LHCN-M2 (cell line): ENCODE measurements at regions not wholly inside any gene's neighbourhood (a gene's known extent, or its start where the extent isn't known, plus 50 kb on each side); places are given as distances from the start of the nearest gene placed in this dataset.
"Not testable (repeated sequence)": the region's sequence is repeated elsewhere in the genome, so short reads cannot be mapped to it uniquely, and the experiment has no call there.

Experiments
- DNase-seq: peaks from one replicate; pipeline ENCODE4 v3.0.0-alpha.2; 2012; ENCODE audit warnings: low read depth

DNA sequence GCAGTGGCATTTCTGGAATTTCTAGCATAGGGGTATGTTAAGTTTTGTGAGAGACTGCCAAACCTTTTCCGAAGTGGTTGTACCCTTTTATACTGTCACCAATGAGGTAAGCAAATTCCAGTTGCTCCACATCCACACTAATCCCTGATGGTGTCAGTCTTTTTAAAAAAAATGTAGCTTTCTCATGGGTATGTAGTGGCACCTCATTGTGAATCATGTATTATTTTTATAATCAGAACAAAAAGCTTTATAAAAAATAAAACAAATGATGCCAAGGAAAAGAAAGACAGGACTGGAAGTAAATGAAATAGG is 93.4 kb upstream of the CLINT1 start:
- no peak for DNase-seq

DNA sequence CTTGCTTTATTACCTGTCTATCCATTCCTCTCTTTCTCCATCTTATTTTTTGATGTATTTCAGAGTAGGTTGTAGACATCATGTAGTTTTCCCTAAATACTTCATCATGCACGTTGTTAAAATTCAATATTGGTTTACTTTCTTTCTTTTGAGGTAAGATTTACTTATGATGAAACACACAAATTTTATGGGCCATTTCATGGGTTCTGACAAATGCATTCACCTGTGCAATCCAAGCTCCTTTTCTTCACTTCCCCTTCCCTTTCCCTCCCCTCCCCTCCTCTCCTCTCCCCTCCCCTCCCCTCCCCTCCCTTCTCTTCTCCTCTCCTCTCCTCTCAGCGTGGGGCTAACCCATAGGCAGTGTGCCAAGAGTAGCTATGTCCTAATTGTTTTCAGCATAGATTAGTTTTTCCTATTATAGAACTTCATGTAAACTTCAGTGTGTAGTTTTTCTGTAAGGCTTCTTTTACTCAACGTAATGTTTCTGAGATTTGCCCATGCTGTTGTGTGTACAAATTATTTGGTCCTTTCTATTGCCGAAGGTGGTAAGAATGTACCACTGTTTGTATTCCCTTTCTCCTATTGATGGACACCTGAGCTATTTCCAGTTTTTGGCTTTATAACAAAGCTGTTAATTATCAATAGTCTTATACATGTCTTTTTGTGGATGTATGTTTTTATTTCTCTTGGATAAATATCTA is 92.9 kb upstream of the CLINT1 start:
- no peak for DNase-seq

DNA sequence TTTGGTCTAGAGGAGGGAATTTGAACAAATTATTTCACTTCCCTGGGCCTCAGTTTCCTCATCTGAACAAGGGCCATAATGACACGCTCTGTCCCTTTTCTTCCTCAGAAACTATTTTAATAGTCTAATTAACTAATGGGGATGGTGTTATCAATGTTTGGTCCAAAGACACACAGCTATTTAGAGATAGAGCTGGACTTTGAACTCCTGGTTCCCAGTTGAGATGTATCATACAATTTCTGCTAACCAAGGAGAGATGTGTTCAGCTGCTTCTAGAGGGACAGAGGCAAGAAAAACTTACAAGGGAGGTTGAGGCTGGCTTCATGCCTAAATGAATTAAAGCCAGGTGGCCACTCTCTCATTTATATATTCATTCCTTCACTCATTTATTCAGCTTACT is 90.6 kb upstream of the CLINT1 start:
- no peak for DNase-seq

DNA sequence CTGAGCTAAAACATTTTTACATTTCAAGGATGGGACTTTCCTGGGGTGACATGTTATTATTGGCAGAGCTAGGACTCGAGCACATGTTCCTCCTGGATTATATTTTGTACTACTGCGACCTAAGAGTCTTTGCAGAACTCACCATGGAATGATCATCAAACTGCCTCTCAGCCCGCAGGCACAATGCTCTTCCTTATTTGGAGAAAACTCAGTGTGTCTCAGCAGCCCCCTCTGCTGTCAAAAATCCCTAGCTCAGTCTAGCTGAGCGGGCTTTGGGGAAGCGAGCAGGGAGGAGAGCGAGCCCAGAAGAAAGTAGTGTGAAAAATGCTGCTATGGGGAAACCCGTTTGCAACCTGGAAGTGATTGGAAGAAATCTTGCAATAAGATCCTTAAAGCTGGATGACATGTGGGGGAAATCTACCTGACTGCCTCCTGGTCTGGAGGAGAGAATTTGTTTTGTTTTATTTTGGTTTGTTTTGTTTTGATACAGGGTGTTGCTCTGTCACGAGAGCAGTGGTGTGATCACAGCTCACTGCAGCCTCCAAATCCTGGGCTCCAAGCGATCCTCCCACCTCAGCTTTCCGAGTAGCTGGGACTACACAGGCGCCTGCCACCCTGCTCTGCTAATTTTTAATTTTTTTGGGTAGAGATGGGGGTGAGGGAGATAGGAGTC is 89.9 kb upstream of the CLINT1 start:
- peak; percentile 89 for DNase-seq

DNA sequence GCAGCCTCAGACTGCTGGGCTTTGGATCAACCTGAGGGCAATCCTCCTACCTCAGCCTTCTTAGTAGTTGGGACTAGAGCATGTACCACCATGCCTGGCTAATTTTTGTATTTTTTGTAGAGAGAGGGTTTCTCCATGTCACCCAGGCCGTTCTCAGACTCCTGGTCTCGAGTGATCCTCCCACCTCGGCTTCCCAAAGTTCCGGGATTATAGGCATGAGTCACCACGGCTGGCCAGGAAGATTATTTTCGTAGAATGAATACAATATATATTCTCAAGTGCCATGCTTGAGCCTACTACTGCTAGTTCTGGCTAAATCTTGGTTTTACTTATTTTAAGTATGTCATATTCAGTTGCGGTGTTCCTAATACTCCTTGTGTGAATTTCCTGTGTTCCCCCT is 88.2 kb upstream of the CLINT1 start:
- no peak for DNase-seq

DNA sequence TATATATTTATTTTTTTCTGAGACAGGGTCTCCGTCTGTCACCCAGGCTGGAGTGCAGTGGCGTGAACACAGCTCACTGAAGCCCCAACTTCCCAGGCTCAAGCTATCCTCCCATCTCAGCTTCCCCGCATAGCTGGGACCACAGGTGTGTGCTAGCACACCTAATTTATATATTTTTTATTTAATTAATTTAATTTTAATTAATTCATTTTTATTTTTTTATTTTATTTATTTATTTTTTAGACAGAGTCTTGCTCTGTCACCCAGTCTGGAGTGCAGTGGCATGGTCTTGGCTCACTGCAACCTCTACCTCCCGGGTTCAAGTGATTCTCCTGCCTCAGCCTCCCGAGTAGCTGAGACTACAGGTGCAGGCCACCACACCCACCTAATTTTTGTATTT is 86.9 kb upstream of the CLINT1 start:
- not testable (repeated sequence) for DNase-seq

DNA sequence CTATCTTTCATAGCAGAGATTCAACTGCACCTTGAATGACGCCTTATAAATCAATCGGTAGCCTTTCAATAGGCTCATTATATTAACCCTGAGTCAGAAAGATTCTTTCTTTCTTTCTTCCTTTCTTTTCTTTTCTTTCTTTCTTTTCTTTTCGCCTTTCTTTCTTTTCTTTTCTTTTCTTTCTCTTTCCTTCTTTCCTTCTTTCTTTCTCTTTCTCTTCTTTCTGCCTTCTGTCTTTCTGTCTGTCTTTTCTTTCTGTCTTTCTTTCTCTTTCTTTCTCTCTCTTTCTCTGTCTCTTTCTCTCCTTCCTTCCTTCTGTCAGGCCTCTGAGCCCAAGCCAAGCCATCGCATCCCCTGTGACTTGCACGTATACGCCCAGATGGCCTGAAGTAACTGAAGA is 86.0 kb upstream of the CLINT1 start:
- no peak for DNase-seq

DNA sequence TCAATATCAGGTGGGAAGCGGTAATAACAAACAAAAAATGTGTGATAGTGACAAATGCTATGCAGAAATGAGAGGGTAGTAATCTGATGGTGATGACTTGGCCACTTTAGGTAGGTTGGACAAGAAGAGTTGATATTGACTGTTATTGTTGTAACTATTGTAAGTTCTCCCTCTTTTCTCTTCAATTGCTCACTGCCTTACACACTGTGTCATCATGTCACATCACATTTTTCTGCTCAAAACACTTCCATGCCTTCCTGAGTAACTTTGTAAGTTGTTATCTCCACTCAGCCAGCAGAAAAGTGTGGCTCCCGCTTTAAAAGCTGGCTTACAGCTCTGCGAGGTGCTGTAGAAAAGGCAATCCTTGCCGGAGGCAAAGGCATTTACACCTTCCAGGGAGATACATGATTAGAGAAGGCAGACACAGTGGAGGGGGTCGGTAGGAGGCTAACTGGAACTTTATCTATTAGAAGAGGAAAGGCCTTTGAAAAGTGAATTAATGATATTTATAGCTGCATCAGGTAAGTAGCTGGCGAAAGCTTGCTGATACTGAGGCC is 85.2 kb upstream of the CLINT1 start:
- no peak for DNase-seq

DNA sequence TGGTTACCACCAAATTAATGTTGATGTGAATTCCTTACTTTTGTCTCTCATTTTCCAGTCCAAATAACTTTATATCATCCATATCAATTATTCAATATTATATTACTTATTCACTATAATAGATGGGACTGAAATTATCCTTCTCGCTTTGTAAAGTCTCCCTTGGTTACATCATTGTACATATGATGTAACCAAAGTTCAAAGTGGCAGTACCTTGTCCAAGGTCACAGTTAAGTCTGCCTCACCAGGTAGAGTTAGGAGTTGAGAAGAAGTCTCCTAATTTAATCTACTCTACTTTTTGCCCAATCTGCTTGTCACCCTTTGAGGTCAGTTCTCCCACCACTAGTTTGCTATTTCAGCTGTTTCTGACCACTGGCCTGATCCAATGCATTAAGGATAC is 83.7 kb upstream of the CLINT1 start:
- DNase-seq = peak; percentile 47

DNA sequence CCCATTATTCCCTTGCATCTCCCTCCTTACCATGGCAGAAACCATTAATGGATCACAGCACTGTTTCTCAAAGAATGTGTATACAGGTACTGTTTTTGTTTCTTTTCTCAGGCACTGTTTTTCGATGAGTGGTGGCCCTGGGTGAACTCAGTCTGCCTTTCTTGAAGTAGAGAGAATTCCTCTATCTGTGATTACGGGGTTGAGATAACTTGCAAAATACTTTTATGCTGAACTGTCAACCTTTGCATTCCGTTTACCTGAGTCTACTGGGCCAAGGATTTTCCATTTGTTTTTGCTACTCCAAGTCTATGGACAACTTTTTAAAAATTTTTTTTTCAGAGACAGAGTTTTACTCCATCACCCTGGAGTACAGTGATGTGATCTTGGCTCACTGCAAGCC is 82.7 kb upstream of the CLINT1 start:
- no peak for DNase-seq

DNA sequence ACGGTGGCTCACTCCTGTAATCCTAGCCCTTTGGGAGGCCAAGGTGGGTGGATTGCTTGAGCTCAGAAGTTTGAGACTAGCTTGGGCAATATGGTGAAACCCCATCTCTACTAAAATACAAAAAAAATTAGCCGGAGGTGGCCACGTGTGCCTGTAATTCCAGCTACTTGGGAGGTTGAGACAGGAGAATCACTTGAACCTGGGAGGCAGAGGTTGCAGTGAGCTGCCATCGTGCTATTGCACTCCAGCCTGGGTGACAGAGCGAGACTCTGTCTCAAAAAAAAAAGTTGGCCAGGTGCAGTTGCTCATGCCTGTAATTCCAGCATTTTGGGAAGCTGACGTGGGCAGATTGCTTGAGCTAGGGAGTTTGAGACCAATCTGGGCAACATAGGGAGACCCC is 79.2 kb upstream of the CLINT1 start:
- DNase-seq = not testable (repeated sequence)

DNA sequence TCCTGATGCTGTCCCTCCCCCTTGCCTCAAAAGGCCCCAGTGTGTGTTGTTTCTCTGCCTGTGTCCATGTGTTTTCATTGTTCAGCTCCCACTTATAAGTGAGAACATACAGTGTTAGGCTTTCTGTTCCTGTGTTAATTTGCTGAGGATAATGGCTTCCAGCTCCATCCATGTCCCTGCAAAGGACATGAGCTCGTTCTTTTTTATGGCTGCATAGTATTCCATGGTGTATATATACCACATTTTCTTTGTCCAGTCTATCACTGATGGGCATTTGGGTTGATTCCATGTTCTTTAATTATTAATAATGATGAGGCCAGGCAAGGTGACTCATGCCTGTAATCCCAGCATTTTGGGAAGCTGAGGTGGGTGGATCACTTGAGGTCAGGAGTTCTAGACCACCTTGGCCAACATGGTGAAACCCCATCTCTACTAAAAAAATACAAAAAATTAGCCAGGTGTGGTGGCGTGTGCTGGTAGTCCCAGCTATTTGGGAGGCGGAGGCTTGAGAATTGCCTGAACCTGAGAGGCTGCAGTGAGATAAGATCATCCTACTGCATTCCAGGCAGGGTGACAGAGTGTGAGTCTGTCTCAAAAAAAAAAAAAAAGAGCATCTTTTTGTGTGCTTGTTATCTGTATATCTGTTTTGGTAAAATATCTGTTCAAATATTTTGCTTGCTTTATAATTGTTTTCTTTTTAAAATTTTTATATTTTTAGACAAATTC is 78.0 kb upstream of the CLINT1 start:
- DNase-seq = not testable (repeated sequence)

DNA sequence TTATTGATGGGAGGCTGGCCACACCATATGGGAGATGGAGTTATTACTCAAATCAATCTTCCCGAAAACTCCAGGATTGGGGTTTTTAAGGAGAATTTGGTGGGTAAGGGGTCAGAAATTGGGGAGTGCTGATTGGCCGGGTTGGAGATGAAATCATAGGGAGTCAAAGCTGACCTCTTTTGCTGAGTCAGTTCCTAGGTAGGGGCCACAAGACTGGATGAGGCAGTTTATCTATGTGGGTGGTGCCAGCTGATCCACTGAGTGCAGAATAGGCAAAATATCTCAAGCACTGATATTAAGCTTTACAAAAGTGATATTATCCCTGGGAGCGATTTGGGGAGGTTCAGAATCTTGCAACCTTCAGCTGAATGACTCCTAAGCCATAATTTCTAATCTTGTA is 75.7 kb upstream of the CLINT1 start:
- no peak for DNase-seq

DNA sequence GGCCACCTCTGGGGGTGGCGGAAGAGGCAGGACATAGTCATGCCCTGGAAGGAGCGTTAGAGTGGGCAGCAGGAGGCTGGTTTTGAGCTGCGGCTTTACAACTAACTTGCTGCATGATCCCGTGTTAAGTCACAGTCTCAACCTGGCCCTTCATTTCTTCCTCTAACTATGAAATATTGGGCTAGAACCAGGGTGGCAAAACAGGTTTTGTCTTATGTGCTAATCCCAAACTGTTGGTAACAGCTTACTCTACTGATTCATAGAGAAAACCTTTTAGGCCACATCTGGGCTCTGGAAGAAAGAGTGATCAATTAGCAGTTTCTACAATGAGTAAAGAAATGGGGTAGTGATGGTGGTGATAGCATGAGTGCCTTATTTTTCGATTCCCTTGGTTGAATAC is 74.1 kb upstream of the CLINT1 start:
- DNase-seq = no peak

DNA sequence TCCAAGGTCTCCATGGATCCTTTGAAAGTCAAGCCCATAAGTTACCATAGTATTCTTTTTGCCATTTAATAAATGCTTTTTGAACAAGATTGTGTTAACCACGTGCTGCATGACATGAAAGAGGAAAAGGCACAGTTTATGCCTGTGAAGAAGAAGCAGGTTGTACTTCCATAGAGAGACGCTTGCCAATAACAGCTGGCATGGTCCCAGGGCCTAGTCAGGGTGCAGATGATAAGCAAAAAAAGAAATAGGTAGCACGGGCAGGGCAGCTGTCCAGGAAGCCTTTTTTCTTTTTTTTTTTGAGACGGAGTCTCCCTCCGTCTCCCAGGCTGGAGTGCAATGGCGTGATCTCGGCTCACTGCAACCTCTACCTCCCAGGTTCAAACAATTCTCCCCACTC is 71.8 kb upstream of the CLINT1 start:
- DNase-seq = no peak

DNA sequence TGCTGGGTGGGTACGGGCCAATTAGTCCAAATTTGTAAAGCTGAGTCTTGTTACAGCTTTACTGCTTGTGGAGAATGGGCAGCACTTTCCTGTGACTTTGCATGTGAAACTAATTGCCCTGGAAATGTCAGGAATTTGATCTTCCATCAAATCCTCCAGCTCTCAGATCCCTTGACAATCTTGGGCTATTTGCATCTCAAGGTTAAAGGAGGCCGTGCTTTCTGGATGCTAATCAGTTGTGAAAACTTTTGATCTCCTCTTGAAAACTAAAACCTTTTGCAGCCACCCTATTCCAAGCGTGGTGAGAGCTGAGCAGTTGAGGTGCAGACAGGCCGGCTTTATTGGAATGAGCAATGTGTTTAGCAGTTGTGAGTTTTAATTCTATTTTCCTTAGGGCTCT is 68.0 kb upstream of the CLINT1 start:
- DNase-seq = no peak

DNA sequence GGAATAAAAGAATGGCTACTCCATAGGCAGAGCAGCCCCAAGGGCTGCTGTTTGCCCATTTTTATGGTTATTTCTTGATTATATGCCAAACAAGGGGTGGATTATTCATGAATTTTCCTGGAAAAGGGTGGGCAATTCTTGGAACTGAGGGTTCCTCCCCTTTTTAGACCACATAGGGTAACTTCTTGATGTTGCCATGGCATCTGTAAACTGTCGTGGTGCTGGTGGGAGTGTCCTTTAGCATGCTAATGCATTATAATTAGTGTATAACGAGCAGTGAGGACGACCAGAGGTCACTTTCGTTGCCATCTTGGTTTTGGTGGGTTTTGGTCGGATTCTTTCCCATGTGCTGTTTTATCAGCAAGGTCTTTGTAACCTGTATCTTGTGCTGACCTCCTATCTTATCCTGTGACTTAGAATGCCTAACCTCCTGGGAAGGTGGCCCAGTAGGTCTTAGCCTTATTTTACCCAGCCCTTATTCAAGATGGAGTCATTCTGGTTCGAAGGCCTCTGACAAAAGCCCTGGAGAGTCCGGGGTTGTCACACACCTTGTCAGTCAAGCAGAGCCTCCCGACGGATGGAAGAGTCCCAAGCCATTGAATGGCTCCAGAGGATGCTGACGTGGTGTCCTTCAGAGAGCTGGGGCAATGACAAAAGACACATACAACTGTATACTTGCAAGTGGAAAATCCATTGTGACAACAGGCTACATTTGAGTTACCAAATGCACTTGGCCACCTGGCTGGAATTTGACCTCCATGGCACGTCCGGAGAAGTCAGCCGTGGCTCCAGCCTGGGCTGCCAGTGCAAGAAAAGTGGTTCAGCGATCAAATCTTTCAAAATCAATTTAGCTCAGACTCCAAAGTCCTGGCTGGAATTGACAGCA is 67.1 kb upstream of the CLINT1 start:
- no peak for DNase-seq

DNA sequence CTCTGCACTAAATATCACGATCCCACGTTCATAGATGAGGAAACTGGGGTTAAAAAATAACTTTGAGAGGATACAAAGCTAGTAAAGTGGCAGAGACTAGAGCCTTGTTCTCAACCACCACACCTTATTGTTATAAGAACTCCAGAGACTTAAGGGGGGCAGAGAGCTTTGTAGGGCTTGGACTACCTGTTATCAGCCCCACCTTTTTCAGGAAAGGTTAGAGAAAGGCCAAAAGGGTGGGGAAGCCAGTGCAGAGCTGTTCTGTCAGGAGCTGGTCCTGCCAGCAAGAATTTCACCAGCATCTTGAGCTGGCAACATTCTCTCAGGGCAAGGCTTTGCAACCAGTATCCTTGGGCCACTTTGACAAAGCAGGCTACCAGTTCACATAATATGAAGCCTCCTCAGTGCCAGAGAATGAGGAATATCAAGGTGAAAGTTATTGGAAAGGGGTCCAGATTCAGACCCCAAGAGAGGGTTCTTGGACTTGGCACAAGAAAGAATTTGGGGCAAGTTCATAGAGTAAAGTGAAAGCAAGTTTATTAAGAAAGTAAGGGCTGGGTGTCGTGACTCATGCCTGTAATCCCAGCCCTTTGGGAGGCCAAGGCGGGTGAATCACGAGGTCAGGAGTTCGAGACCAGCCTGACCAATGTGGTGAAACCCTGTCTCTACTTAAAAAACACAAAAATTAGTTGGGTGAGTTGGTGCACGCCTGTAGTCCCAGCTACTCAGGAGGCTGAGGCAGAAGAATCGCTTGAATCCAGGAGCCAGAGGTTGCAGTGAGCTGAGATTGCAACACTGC is 66.2 kb upstream of the CLINT1 start:
- peak; percentile 15 for DNase-seq

DNA sequence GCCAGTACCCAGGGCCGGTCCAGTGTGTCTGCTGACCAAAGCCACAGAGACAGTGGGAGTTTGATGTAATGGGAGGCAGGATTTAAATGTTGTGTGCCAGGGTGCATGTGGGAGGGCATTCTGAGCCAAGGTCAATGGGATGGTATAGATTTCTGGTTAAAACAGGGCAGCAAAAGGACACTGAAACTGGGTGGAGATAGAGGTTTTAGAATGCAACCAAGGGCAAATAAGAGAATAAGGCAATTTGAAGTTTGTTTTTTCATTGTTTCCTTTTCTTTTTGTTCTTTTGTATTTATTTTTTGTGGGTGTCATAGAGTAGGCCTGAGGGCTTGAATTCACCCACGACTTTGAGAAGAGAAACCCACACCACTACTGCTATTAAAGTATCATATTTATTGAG is 65.5 kb upstream of the CLINT1 start:
- DNase-seq = no peak

DNA sequence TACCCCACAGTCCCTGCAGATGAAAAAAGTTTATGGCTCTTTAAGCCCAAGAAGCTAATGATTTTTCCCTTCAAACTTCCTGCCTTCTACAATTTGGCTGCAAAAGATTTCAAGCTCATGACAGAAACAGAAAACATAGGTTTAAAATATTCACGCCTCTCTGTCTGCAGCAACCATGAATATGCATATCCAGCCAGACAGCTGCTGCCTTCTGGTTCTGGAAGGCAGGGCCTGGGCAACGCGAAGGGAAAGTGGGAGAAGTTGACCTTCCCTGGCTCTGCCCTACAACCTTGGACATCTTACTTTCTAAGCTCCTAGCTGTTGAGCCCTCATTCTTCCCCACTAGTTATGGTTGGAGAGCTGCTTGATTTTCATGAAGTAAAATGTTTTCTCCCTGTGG is 64.8 kb upstream of the CLINT1 start:
- DNase-seq = no peak

DNA sequence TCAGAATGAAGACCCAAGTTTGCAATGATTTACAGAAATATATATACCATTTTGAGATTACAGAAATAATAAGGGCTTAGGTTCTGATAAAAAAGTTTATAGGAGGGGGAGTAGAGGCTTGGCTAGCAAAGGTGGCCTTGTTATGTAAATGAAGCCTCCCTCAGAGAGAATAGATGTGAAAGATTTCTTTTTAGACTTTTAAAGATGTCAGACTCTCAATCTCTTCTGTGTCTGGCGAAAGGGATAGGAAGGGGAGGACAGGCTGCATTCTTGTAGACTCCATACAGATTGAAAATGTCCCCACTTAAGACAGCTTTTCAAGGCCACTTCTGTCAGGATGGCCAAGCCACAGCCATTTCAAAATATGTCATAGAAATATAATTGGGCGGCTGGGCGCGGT is 63.1 kb upstream of the CLINT1 start:
- DNase-seq = no peak
